Lower leg skin (tissue), 4 donors: ENCODE measurements at regions not wholly inside any gene's neighbourhood (a gene's known extent, or its start where the extent isn't known, plus 50 kb on each side); places are given as distances from the start of the nearest gene placed in this dataset.

Source experiments
- DNase-seq, 2 donors: peaks; one replicate each; pipeline ENCODE4 v3.0.0-alpha.2; 2019; ENCODE audit warnings: low spot score in 2 of 2
- H3K4me3 ChIP-seq: fragments of 200-600 bp; sonication (generic); 2 replicates; pipeline ENCODE4 v1.5.1; 2017; ENCODE audit warnings: mild to moderate bottlenecking, low read depth; ENCODE audit not compliant: poor library complexity, severe bottlenecking
- POLR2A ChIP-seq, 2 donors: fragments of 450-650 bp; IDR thresholded peaks; one replicate each; pipeline ENCODE4 v1.6.1; 2016 to 2017; ENCODE audit warnings: antibody characterized with exemption in 2 of 2, mild to moderate bottlenecking in 1 of 2, moderate library complexity in 1 of 2
- WGBS, 2 donors: methylation state at CpG; one replicate each; pipeline ENCODE4 v1.1.5; 2018; 5-methylcytosine and 5-hydroxymethylcytosine counted together
- intact Hi-C: fragments of 100-400 bp; cut with DNase I; formaldehyde crosslinking; loops from one replicate; pipeline ENCODE4 v1.15.0; 2023; ENCODE audit warnings: low total_unique reads
- TF ChIP-seq, protein P1 (sequence below), 3 donors: fragments of 450-650 bp; IDR thresholded peaks; one replicate each; pipeline ENCODE4 v1.5.1; 2016; ENCODE audit warnings: antibody characterized with exemption in 3 of 3, mild to moderate bottlenecking in 3 of 3, moderate library complexity in 2 of 3

DNA sequence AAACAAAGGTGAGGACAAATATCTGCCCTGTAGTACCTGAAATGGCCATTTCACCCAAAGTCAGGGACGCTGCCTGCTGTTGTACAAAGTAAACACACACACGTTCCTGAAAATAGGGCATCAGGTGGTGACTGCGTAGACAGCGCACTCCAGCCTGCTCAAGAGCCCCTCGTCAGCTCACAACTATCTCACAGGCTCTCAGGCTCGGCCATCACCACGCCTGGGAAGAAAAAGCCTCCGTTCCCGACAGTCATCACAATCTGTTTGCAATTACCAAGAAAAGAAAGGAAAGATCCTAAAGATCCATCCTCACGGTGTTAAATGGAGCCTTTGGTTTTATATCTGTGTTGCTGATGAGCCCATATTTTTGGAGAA lies 230.2 kb downstream of the ZNF516 start:
- DNase-seq = peak in 1 of 2 donors; percentile 46
- no peak overlapping the region for H3K4me3 ChIP-seq
- no peak for TF ChIP-seq POLR2A (IDR thresholded peaks at IDR 0.05)
- TF ChIP-seq, protein P1, sequence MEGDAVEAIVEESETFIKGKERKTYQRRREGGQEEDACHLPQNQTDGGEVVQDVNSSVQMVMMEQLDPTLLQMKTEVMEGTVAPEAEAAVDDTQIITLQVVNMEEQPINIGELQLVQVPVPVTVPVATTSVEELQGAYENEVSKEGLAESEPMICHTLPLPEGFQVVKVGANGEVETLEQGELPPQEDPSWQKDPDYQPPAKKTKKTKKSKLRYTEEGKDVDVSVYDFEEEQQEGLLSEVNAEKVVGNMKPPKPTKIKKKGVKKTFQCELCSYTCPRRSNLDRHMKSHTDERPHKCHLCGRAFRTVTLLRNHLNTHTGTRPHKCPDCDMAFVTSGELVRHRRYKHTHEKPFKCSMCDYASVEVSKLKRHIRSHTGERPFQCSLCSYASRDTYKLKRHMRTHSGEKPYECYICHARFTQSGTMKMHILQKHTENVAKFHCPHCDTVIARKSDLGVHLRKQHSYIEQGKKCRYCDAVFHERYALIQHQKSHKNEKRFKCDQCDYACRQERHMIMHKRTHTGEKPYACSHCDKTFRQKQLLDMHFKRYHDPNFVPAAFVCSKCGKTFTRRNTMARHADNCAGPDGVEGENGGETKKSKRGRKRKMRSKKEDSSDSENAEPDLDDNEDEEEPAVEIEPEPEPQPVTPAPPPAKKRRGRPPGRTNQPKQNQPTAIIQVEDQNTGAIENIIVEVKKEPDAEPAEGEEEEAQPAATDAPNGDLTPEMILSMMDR (IDR thresholded peaks at IDR 0.05) = no peak
- 71 to 74% methylated on average over 9 to 10 of the region's 10 CpGs for WGBS, 2 donors
- intact Hi-C loops = no loop called here

DNA sequence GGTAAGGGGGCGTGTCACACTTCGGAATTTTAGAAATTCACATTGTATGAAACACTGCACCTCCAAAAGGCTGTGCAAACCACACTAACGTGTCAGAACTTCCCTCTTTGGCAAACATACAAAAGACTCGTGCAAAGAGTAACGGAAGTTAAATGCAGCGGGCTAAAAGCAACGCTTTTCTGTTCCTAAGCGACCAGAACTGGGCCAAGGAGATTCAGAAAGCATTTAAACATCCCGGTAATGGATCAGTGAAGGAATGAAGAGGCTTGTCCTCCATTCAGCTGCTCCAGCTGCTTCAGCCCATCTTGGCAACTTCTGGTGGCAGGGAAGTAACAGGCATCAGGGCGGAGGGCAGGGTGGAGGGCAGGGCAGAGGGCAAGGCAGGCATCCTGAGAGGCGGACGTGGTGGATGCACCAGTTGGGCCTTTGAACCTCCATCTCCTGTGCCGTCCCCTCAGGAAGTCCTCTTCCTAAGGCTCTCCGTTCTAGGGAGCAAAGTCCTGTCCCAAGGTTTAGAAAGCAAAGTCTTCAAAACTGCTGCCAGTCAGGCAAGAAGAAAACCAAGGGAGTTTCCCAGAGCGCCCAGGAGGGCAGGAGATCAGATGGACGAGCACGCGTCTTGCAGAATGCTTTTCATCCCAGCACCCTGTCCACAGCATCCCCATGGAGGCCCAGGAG lies 230.7 kb downstream of the ZNF516 start:
- TF ChIP-seq, protein P1 (IDR thresholded peaks at IDR 0.05) = no peak
- no peak for TF ChIP-seq POLR2A (IDR thresholded peaks at IDR 0.05)
- H3K4me3 ChIP-seq = no peak overlapping the region
- peak in 1 of 2 donors; percentile 72 for DNase-seq
- 54 to 57% methylated on average over 18 of the region's 18 CpGs for WGBS, 2 donors
- intact Hi-C loops = no loop called here

DNA sequence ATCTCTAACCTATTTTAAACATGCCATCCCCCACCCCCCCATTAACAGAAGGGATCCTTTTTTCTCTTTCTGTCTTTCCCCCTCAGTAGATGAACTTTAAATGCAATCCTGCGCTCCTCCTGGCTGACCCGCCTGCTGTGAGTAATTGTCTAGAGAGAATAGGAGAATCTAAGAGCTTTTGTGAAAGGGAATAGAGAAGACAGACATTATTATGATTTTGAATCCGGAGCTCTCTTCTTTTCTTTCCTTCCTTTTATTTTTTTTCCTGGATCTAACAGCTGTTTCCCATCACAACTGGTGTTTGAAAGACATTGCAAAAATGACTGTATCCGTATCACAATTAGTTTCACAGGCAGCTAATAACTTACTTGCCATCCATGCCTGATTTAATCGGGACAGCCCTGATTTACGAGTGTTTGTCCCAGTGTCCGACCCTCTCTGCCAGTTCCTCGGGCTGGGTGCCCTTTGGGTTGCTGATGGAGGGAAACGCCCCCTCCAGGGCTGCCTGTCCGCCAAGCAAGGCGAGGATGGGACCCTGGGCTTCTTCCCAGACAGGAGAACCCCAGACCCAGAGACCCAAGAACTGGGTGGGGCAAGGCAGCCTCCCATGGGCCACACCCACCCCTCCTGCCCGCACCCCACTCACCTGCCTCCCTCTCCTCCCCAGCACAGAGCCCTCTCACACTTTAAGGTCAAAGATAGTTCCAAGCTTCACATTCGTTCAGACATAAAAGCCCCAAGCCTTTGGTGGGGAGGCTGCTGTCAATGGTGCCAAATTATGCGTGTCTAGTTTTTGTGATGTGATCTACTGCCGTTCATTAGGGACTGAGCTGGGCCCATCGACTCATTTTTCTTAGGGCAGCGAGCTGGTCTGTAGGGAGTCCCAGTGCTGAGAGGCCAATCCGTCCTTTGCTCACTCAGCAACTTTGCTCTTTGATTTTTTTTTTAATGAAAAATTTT lies 231.7 kb downstream of the ZNF516 start:
- no peak overlapping the region for H3K4me3 ChIP-seq
- intact Hi-C loops = no loop called here
- 49 to 50% methylated on average over 17 to 18 of the region's 18 CpGs for WGBS, 2 donors
- DNase-seq = peak in 1 of 2 donors; percentile 71
- TF ChIP-seq POLR2A (IDR thresholded peaks at IDR 0.05) = no peak
- TF ChIP-seq, protein P1 (IDR thresholded peaks at IDR 0.05) = no peak

DNA sequence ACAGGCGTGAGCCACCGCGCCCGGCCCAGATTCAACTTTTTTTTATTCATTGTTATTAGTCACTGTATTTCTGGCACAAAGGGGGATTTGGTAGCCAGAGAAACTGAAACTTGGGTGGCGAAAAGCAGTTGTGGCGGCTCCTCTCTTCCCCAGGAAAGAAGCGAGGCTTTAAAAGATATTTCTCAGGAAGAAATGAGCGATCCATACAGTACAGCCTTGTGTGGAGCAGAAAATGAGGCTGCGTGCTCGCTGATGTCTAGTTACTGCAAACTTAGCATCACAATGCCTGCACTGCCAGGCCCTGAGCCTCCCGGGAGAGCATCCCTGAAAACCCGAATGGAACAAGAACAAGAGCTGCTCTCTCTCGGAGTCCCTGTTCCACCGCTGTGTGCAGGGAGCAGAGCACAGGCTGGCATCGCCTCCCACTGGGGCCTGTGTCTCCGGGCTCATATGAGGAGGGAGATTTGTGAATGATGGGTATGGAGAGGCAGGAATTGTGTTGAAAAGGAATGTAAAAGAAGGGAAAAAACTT lies 234.0 kb downstream of the ZNF516 start:
- 88 to 91% methylated on average over 16 of the region's 16 CpGs for WGBS, 2 donors
- H3K4me3 ChIP-seq = no peak overlapping the region
- peak in 1 of 2 donors; percentile 61 for DNase-seq
- TF ChIP-seq, protein P1 (IDR thresholded peaks at IDR 0.05) = no peak
- no peak for TF ChIP-seq POLR2A (IDR thresholded peaks at IDR 0.05)
- intact Hi-C loops = no loop called here

DNA sequence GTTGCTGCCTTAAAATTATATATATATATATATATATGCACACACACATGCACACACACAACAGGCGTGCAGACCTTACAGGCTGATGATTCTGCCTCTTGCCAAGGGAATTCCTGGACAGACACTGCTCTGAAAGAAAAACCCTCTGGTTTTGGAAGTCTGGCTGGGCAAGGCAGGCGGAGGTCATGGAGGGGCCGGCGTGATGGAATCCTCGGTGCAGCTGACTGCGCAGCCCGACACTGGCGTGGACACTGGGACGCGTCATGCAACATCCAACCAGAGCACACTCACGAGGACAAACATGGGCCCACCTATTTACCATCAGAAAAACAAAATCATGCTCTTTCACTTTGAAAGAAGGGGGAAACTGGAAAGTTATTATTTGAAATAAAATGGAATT lies 235.3 kb downstream of the ZNF516 start:
- DNase-seq = peak in 1 of 2 donors; percentile 54
- WGBS, 2 donors = 89 to 94% methylated on average over 11 of the region's 11 CpGs
- TF ChIP-seq POLR2A (IDR thresholded peaks at IDR 0.05) = no peak
- TF ChIP-seq, protein P1 (IDR thresholded peaks at IDR 0.05) = no peak
- H3K4me3 ChIP-seq = no peak overlapping the region
- intact Hi-C loops = no loop called here
